IMR-90 (cell line): ENCODE measurements at regions not wholly inside any gene's neighbourhood (a gene's known extent, or its start where the extent isn't known, plus 50 kb on each side); places are given as distances from the start of the nearest gene placed in this dataset.

Source experiments
- CTCF ChIP-seq: conservative IDR thresholded peaks from 2 replicates; pipeline ENCODE4 v1.5.1; 2012; ENCODE audit warnings: mild to moderate bottlenecking, low read depth, low read length, improper control_type of control experiment
- MAFK ChIP-seq: IDR thresholded peaks from 2 replicates; pipeline ENCODE4 v1.6.1; 2012; ENCODE audit warnings: low read depth, low read length, improper control_type of control experiment
- MAZ ChIP-seq: IDR thresholded peaks from 2 replicates; pipeline ENCODE4 v1.6.1; 2012; ENCODE audit warnings: low read depth, mild to moderate bottlenecking, low read length, improper control_type of control experiment, moderate library complexity, borderline replicate concordance
- POLR2A ChIP-seq: IDR thresholded peaks from 2 replicates; pipeline ENCODE4 v1.6.1; 2012; ENCODE audit warnings: mild to moderate bottlenecking, low read depth, low read length
- TF ChIP-seq, protein P1 (sequence below): fragments of 150-350 bp; IDR thresholded peaks from 2 replicates; pipeline ENCODE4 v1.6.1; 2016; ENCODE audit warnings: low read depth, mild to moderate bottlenecking, low read length, moderate library complexity, borderline replicate concordance

- TF ChIP-seq CTCF (no peak), POLR2A (no peak), MAFK (no peak), MAZ (no peak)
- TF ChIP-seq, protein P1, sequence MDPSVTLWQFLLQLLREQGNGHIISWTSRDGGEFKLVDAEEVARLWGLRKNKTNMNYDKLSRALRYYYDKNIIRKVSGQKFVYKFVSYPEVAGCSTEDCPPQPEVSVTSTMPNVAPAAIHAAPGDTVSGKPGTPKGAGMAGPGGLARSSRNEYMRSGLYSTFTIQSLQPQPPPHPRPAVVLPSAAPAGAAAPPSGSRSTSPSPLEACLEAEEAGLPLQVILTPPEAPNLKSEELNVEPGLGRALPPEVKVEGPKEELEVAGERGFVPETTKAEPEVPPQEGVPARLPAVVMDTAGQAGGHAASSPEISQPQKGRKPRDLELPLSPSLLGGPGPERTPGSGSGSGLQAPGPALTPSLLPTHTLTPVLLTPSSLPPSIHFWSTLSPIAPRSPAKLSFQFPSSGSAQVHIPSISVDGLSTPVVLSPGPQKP: no peak
Observed at GRCh38 chr1:184861755-184862336, 107.2 kb upstream of the EDEM3 start.
